GM21825 (cell line): ENCODE measurements at regions not wholly inside any gene's neighbourhood (a gene's known extent, or its start where the extent isn't known, plus 50 kb on each side); places are given as distances from the start of the nearest gene placed in this dataset.

ENCODE experiments used
- ATAC-seq: cut with Tn5 transposase; IDR thresholded peaks from one replicate; pipeline ENCODE4 v1.9.1; 2021; ENCODE audit warnings: mild to moderate bottlenecking, moderate library complexity; ENCODE audit not compliant: unreplicated experiment

DNA sequence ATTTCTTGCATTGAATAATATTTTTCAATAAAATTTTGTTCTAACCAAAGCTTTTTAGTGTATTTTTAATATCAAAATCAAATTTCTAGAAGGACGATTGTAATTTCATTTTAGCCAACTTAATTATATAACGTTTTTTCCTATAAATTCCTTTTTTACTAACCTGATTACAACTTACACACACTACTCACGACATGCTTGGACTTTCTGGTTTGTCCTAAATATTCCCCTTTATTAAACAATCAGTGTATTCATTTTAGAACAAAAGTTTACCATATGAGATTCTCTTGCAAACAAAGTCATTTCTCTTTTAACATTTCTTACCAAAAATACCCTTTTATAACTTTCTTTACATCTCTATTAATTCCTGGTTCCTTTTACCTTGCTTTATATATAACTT, 173.7 kb downstream of the PWWP3B start:
- ATAC-seq, result no peak

DNA sequence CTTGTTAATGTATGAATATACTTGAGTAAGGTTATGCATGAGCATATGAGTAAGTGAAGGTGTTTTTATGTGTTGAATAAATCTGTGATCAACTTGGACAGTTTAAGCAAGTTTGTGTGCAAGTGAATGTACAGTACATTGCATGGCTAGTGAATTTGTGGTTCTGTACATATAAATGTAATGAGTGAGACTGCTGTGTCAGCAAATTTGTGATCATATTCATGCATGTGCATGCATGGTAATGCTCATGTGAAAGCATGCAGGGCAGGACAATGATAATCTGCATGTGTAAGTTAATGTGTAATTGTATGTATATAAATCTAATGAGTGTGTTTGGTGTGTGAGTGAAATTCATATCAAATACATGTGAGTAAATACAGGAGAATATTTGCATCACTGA, 188.5 kb downstream of the PWWP3B start:
- ATAC-seq, result no peak

DNA sequence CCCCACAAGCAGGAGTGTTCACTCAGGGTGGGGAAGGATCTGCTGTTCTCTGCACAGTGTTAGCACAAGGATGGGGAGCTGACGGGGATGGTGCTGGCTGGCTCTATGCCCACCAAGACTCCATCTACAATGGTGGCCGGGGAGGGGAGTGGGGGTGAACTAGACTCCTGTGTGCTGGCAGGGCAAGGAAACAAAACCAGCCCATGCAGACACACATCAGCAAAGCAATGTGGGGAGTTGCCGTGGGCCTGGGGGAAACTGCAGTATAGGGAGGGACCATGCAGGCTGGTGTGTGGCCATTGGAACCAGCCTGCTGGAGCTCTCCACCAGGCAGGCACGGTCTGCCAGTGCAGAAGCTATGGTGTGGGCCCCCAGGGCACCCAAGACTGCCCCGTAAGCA, 195.1 kb downstream of the PWWP3B start:
- ATAC-seq, result no peak

DNA sequence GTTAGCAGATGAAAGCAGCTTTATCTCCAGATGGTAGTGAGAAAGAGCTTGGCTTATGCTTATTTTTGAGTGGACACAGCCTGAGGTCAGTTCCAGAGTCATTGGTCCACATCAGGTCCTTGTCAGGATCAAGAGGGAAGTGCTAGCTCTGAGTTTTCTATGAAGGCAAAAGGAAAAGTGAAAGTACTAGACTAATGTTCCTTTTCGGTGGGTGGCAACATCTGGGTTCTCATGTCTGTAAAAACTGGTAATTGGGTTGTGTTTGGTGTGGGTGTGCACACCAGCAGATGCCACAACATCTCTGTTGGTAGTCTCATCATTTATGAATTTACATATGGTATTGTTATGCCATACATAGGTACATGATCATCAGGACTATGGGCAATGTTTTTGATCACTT, 210.5 kb downstream of the PWWP3B start:
- no peak for ATAC-seq

DNA sequence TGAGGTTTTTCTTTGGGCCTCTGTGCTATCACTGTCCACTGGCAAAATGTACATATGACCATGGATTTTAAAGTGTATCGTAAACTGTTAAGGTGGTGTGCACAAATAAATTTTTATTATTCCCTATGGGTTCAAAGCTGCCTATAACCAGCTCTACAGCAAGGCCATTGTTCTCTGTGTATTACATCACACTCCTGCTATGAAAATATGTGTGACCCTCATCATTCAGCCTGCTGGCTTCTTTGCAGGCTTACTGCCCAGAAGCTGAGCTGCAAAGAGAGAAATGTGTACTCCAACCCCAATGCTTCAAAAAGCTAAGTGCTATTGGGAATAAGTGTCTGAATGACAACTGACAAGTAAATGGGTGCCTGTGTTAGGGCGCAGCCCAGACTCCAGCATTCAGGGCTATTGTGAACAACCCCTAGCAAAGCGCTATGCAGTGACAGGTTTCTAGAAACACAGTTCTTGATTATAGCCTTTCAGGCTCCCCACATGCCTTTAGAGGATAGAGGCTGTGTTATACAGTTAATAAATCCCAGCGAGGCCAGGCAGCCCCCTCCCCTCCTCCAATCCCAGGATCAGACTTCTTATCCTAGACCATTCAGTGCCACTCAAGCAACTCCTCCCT, 220.4 kb upstream of the RADX start:
- no peak for ATAC-seq

DNA sequence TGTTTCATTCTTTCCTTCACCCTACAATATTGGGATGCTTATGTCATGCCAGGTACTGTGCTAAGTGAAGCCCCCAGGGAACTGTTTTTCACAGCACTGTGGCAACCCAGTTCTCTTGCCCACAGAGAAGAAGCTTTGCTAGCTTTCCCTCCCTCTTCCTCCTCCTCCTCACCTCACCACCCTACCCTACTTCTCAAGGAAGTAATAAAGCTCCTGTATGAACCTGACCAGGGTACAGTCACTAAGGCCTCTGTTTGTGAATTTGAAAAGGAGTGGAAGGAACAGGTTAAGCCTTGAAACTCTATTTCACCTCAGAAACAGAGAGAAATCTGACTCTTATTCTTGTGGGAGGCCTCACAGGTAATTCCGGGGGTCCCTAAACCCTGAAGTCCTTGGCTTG, 219.4 kb upstream of the RADX start:
- no peak for ATAC-seq

DNA sequence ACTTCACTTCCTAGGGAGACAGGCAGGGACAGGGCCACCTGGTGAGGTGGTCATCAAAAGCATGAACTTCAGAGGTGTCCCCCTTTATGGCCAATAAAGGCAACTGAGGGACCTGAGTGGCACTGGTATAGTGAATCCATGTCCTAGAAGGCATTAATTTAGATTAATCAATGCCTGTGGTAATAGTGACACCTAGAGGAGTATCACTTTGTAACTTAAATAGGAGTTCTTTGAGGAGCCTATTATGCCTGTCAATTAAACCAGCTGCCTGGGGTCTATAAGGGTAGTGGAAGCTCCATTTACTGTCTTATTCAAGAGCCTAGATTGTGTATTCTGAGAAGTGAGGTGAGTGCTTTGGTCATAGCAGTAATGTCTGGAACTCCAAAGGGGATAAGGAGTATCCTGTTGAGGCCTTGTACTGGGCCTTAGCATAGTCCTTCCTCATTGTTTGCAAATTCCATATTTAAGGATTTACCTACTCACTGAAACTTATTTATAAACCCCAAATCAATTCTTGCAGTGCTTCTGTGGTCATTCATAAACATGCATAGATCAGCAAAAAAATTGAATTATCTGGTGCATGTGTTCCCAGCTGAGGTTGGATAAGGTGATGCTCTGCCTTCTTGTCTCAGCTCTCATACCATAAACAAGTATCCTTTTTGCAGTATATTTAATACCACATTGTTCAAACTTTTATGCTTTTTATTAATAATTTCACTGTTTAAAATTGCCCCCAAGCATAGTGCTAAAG, 213.8 kb upstream of the RADX start:
- no peak for ATAC-seq

DNA sequence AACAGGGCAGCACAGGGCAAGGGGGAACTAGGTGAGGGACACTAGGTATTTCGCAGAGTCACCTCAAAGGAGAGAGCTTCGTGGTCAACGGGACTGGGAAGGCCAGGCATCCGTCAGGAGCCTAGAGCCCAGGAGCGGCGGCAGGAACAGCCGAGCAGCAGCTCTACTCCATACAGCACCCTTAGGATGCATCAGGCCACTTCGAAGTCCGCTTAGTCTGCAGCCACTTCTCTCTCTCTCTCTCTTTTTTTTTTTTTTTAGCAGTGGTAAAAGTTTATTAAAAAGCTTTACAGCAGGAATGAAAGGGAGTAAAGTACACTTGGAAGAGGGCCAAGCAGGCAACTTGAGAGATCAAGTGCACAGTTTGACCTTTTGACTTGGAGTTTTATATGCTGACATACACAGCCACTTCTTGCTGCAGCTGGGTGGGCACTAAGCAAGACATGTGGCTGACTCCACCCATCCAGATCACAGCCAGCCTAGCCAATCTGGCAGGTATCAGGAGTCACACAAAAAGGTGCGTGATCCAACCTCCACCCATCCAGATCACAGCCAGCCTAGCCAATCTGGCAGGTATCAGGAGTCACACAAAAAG, 209.7 kb upstream of the RADX start:
- no peak for ATAC-seq

DNA sequence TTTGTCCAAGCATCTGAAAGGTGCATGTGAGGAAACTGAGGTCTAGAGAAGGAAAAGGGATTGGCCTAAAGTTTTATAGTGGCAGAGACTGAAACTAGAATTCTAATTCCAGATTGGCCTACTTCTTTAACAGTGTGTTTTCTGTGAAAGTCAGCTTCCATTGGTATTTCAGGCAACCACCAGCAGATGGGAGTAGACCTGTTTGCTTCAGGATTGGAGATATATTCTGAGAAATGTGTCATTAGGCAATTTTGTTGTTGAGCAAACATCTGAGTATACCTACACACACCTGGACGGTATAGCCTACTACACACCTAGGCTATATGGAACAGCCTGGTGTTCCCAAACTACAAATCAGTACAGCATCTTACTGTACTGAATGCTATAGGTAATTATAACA, 207.3 kb upstream of the RADX start:
- ATAC-seq, result no peak

DNA sequence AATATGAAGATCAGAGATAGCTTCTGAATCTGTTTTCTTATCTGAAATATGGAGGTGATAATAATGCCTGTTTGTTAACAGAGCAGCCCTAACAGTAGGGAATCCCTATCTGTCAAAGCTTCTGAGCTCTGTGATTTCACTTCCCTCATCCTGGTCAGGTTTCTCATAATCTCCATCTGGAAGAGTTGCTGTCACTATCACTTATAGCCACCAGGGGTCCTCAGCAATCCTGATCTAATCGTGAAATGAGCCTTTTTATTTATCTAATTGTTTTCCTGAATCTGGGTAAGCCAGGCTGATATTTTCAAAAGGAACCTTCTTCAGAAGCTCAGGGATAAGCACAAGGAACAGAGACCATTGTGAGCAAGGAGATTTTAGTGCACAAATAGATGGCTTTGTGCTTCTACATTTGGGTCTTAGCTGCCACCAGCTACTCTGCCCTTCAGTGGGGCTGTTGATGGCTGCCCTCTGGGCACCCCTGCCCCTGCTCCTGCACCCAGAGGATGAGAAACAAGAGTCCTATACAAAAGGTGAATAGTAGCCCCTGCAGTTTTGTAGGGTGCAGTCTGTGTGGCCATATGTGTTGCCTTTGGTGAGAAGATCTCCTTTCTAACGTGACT, 196.4 kb upstream of the RADX start:
- peak; percentile 93 for ATAC-seq

DNA sequence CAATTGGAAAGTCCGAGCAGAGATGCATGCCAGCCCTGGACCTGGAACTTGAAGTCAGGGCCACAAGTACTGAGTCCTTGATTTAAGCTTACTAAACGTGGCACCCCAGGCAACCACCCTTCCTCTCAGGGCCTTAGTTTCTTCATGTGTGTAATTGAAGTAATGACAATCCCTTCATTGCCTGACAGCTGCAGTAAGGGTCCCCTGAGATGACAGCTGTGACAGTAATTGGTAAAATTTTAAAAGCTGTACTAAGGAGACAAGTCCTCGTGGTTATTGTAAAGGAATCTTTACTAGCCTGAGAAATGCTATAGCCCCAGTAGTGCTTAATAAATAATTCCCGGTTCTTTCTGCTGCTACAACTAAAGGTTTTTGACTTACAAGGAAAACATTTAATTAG, 175.1 kb upstream of the RADX start:
- no peak for ATAC-seq

DNA sequence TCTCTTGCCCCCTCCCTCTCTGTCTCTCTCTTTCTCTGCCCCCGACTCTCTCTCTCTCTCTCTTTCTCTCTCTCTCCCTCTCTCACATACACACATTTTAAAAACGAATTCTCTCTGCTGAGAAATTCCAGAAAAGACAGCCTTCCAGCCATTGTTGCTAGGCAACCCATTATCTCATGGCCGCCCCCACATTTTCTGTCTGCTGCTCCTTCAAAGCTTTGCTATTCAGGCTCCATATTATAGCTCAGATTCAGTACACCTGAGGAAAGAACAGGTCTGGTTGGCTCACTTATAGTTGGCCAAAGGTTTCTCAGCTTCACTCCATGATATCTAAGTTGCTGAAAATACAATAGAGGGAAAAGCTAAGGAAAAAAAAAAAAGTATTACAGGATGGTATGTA, 174.4 kb upstream of the RADX start:
- no peak for ATAC-seq

DNA sequence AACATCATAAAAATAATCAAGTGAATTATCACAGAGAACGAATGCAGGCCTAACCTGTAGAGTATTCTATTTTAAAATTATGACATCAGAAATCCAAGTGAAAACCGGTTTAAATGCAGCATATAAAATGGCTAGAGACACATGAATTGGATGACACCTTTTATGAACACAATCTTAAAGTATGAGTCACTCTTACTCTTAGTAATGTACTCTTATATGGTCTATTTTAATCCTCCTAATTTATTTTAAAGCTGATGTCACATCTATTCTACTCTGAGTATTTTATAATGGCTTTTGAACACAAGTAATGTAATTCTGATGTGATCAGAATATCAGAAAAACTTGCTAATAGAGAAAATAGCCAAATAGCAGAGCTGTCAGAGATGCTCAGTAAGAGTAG, 161.4 kb upstream of the RADX start:
- no peak for ATAC-seq

DNA sequence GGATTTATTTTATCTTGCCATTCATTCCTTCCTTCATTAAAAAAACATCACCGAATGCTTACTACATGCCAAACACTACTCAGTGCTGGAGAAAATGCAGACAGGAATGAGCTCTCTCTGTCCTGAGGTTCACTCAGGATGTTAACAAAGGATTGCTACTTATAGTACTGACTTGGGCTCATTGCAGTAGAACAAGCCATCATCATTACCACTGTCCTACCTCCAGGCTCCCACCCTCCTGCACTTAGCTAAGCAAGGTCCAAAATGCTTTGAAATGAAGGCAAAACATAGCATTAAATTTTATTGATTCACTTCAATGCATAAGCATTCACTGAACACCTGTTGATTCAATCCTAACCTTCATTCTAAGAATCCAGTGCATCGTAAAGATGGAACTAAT, 159.8 kb upstream of the RADX start:
- ATAC-seq, result no peak

DNA sequence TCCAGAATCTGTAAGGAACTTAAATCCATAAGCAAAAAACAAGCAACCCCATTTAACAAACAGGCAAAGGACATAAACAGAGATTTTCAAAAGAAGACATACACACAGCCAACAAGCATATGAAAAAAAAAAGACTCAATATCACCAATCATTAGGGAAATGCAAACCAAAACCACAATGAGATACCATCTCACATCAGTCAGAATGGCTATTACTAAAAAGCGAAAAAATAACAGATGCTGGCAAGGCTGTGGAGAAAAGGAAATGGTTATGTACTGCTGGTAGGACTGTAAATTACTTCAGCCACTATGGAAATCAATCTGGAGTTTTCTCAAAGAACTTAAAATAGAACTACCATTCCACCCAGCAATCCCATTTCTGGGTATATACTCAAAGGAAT, 156.8 kb upstream of the RADX start:
- no peak for ATAC-seq

DNA sequence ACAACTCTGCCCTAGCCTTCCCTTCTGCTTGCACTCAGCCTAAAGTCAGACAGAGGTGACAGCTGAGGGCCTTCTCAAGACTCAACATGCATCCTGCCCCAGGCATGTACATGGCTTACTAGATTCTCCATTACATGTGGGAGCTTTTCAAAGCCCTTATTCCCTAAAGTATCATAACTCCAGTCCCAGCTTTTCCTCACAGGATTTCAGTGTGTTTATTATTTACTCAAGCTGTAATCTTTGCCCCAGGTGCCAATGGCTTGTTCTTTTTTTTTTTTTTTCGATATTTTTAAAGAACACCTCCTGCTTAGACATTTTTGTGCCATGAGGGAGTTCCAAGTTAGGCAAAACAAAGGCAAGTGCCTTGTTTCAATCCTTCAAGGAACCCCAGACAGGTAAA, 154.0 kb upstream of the RADX start:
- no peak for ATAC-seq

DNA sequence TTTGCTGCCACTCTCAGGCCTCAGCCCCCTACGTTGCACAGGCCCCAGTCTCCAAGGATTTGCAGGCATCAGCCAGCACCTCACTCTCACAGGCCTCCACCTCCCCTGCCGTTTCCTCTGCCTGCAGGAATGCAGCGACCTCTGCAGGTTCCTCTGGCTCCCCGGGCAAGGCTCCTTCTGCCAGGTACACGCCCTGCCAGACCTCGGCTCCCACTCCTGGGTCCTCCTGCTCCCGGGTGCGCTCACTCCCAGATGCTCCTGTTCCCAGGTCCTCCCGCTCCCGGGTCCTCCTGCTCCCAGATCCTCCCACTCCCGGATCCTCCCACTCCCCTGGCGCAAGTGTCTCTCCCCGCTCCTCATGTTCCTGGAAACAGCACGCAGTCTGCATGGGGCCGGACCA, 144.4 kb upstream of the RADX start:
- ATAC-seq, result no peak

DNA sequence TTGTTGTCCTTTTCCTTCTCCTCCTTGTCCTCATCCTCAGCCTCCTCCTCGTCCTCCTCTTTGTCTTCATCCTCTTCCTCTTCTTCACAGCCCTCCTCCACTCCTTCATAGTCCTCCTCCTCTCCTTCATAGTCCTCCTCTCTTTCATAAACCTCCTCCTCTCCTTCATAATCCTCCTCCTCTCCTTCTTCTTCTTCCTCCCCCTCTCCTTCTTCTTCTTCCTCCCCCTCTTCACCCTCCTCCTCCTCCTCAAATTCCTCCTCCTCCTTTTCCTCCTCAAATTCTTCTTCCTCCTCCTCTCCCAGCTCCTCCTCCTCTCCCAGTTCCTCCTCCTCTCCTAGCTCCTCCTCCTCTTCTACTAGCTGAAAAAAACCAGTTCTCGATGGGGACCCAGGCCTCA, 143.8 kb upstream of the RADX start:
- ATAC-seq, result no peak

DNA sequence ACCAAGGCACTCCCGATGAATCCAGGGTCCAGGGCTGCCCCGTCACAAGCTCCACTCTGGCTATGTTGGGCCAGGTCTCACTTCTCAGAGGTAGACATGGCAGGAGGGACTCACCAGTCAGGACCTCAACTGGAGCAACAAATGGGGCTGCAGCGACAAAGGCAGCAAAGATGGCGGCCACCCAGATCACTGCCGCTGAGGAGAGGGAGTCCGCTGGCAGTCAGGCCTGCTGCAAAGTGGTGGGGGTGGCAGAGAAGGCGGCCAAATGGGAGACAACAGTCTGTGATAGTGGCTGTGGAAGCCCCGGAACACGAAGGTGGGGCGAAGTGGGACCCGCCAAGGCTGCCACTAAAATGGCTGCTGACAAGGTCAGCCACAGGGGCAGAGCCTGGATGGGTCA, 143.3 kb upstream of the RADX start:
- ATAC-seq, result no peak

DNA sequence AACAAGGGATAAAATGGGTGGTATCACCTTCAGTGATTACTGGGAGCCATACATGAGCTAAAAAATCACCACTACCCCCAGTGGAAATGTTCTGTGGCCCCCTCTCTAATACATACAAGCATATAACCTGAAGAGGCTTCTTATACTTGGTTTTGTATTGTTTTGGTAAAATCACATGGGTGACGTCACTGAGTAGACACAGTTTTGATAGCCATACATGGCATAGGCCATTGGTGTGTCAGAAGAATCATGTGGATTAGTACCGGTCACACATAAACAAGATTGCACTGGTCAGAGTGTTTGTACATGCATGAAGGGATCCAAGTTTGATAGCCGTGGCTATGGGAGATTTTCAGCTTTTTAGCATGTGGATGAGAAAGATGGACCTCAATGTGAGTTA, 131.9 kb upstream of the RADX start:
- no peak for ATAC-seq

DNA sequence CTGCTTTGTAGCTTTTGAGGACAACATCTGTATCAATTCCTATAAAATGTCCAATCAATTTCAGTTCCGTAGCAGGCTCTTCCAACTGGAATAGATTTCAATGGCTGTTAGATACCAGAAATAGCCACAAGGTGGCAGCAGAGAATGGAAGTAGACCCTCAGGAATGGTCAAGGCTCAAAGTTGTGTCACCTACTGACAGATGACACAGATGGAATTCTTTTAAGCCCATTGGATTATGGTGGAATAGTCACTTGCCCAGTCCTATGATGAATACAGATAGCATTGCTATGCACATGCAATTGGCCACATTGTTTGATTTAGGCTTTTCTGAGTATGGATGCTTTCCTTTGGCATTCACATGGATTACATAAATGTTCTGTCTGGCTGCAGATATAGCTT, 130.4 kb upstream of the RADX start:
- no peak for ATAC-seq

DNA sequence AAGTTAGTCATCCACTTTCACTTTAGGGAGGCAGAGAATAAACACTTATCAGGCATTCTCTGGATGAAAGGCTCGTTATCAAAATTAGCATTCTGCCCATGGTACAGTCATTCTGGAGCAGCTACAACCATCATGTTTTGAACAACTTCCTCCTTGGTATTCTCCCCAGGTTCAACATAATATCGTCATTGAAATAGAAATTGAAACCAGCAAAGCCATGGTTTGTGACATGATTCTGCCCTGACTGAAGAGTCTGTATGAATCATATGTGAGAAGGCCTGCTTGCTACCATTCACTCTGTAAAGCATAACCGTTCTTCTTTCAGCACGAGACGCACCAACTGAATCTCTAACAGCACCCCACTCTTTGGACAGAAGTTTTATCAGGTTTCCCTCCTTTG, 127.5 kb upstream of the RADX start:
- peak; percentile 98 for ATAC-seq
